Activated CD4-positive, alpha-beta T cell treated with anti-CD3 and anti-CD28 coated beads, Interleukin-2, Interleukin-4, amounts not matched to agents 100 ng/mL and 50 ng/mL, durations not matched to agents 16 hours and 8 hours (primary cell): ENCODE measurements at regions not wholly inside any gene's neighbourhood (a gene's known extent, or its start where the extent isn't known, plus 50 kb on each side); places are given as distances from the start of the nearest gene placed in this dataset.

ENCODE experiments used
- DNase-seq: peaks from one replicate; pipeline ENCODE4 v3.0.0-alpha.2; 2020; ENCODE audit warnings: low spot score

GRCh38 chr6:71481011-71481410 is 192.4 kb downstream of the OGFRL1 start:
- DNase-seq: no peak

GRCh38 chr6:71481801-71482200 is 193.2 kb downstream of the OGFRL1 start:
- DNase-seq: no peak

GRCh38 chr6:71482742-71483141 is 194.1 kb downstream of the OGFRL1 start:
- no peak for DNase-seq

- DNase-seq: no peak
These were observed 197.8 kb downstream of the OGFRL1 start for GRCh38 chr6:71486461-71486860.

- no peak for DNase-seq
These were observed 199.6 kb downstream of the OGFRL1 start for GRCh38 chr6:71488186-71488585.

GRCh38 chr6:71489736-71490135 is 201.1 kb downstream of the OGFRL1 start:
- no peak for DNase-seq

- DNase-seq: no peak
These were observed 202.3 kb downstream of the OGFRL1 start for GRCh38 chr6:71490876-71491275.

GRCh38 chr6:71491844-71492243 is 203.2 kb downstream of the OGFRL1 start:
- DNase-seq: no peak

GRCh38 chr6:71492668-71493067 is 204.1 kb downstream of the OGFRL1 start:
- DNase-seq: no peak

- DNase-seq: no peak
These were observed 207.6 kb downstream of the OGFRL1 start for GRCh38 chr6:71496018-71496721.

- DNase-seq: no peak
These were observed 208.1 kb downstream of the OGFRL1 start for GRCh38 chr6:71496722-71497033.

GRCh38 chr6:71498638-71499037 is 210.0 kb downstream of the OGFRL1 start:
- DNase-seq: no peak

GRCh38 chr6:71499667-71500066 is 211.1 kb downstream of the OGFRL1 start:
- DNase-seq: no peak

- no peak for DNase-seq
These were observed 213.6 kb downstream of the OGFRL1 start for GRCh38 chr6:71502168-71502567.

- DNase-seq: no peak
These were observed 214.3 kb downstream of the OGFRL1 start for GRCh38 chr6:71502956-71503355.

- DNase-seq: no peak
These were observed 218.6 kb downstream of the OGFRL1 start for GRCh38 chr6:71507183-71507582.

- DNase-seq: no peak
These were observed 220.8 kb downstream of the OGFRL1 start for GRCh38 chr6:71509191-71510005.

GRCh38 chr6:71510057-71510713 is 221.6 kb downstream of the OGFRL1 start:
- DNase-seq: peak; percentile 12

GRCh38 chr6:71510856-71511255 is 222.2 kb downstream of the OGFRL1 start:
- DNase-seq: no peak

GRCh38 chr6:71512256-71512655 is 223.6 kb downstream of the OGFRL1 start:
- DNase-seq: no peak

- no peak for DNase-seq
These were observed 224.4 kb downstream of the OGFRL1 start for GRCh38 chr6:71513036-71513435.

- DNase-seq: no peak
These were observed 234.9 kb downstream of the OGFRL1 start for GRCh38 chr6:71523548-71523947.

GRCh38 chr6:71524201-71524600 is 235.6 kb downstream of the OGFRL1 start:
- no peak for DNase-seq
